HCT116 (cell line): ENCODE measurements at regions not wholly inside any gene's neighbourhood (a gene's known extent, or its start where the extent isn't known, plus 50 kb on each side); places are given as distances from the start of the nearest gene placed in this dataset.

Experiments used
- ATAC-seq: fragments of 200-7000 bp; cut with Tn5 transposase; 2 replicates; pipeline ENCODE4 v1.9.1; 2020; ENCODE audit warnings: mild to moderate bottlenecking, moderate library complexity
- BruUV-seq: library from RNA; stranded (reverse); fragments of 400-500 nt; replicated peaks from 2 replicates; lab custom pipeline; 2021; lab: Mats Ljungman, UMichigan
- CTCF ChIA-PET: fragments of 300-600 bp; sonication (Branson Sonifier 250); formaldehyde crosslinking; loops from one replicate; lab custom pipeline; 2021; ENCODE audit warnings: antibody characterized with exemption; lab: Charles Lee
- POLR2A ChIA-PET: fragments of 300-600, 350-600 bp; sonication (Branson Sonifier 250); formaldehyde crosslinking; loops from one replicate; lab custom pipeline; 2021; ENCODE audit warnings: antibody characterized with exemption; lab: Charles Lee
- RAD21 ChIA-PET, 2 experiments: fragments of 300-600 bp; sonication (Branson Sonifier 250); formaldehyde crosslinking; loops; one replicate each; lab custom pipeline; 2023; ENCODE audit warnings: low total read pairs in 2 of 2; ENCODE audit not compliant: uncharacterized antibody in 2 of 2, unreplicated experiment in 2 of 2, low non-redundant PET in 1 of 2; lab: Charles Lee
- DNase-seq: peaks from one replicate; pipeline ENCODE4 v3.0.0-alpha.2; 2010; ENCODE audit warnings: low read depth, low spot score
- H2AFZ ChIP-seq: fragments of 200-600 bp; shearing (Covaris generic), sonication (generic); 2 replicates; pipeline ENCODE4 v1.6.1; 2017; ENCODE audit warnings: low read depth, mixed run types, mixed read lengths, antibody characterized with exemption, low read length; ENCODE audit not compliant: poor library complexity, severe bottlenecking
- H3K27ac ChIP-seq: 2 replicates; pipeline ENCODE4 v1.5.1; 2012; ENCODE audit warnings: low read depth, low read length
- H3K27me3 ChIP-seq: fragments of 200-600 bp; sonication (generic); 2 replicates; pipeline ENCODE4 v1.6.1; 2016; ENCODE audit warnings: mixed run types, low read length, mixed read lengths; ENCODE audit not compliant: insufficient read depth
- H3K36me3 ChIP-seq, 2 experiments: fragments of 200-500 bp in 1 of 2; fragments of 200-600 bp in 1 of 2; sonication (Bioruptor generic) in 1 of 2; sonication (generic) in 1 of 2; 2 replicates each; pipeline versions ENCODE4 v1.5.1 to v1.6.1; 2014 to 2016; ENCODE audit warnings: low read length in 2 of 2, inconsistent platforms in 1 of 2, mixed read lengths in 1 of 2, mixed run types in 1 of 2; ENCODE audit not compliant: insufficient read depth in 2 of 2, control insufficient read depth in 1 of 2
- H3K4me1 ChIP-seq, 2 experiments: fragments of 200-600 bp in 1 of 2; sonication (generic) in 1 of 2; 2 replicates each; pipeline versions ENCODE4 v1.5.1 to v1.6.1; 2012 to 2017; ENCODE audit warnings: low read length in 2 of 2, inconsistent platforms in 1 of 2, mild to moderate bottlenecking in 1 of 2, mixed read lengths in 1 of 2, mixed run types in 1 of 2, moderate library complexity in 1 of 2; ENCODE audit not compliant: insufficient read depth in 2 of 2, control insufficient read depth in 1 of 2
- H3K4me2 ChIP-seq: fragments of 200-600 bp; sonication (generic); 2 replicates; pipeline ENCODE4 v1.6.1; 2017; ENCODE audit warnings: mixed run types, low read length, mixed read lengths
- H3K4me3 ChIP-seq, 2 experiments: fragments of 200-600 bp in 1 of 2; sonication (generic) in 1 of 2; replicated peaks in 1 of 2; 2 replicates each; pipeline ENCODE4 v1.5.1; 2011 to 2016; ENCODE audit warnings: low read length in 2 of 2, control low read depth in 1 of 2, low read depth in 1 of 2, mild to moderate bottlenecking in 1 of 2, mixed read lengths in 1 of 2, mixed run types in 1 of 2
- H3K79me2 ChIP-seq: fragments of 200-600 bp; sonication (generic); 2 replicates; pipeline ENCODE4 v1.6.1; 2017; ENCODE audit warnings: mild to moderate bottlenecking, mixed run types, low read length, moderate library complexity, mixed read lengths; ENCODE audit not compliant: insufficient read depth
- H3K9ac ChIP-seq: fragments of 200-600 bp; sonication (generic); 2 replicates; pipeline ENCODE4 v1.6.1; 2016; ENCODE audit warnings: low read length, mixed read lengths
- H3K9me2 ChIP-seq: fragments of 200-600 bp; sonication (generic), shearing (Covaris generic); 2 replicates; pipeline ENCODE4 v1.6.1; 2017; ENCODE audit warnings: mixed run types, mild to moderate bottlenecking, moderate library complexity; ENCODE audit not compliant: insufficient read depth
- H3K9me3 ChIP-seq, 2 experiments: fragments of 200-500 bp in 1 of 2; fragments of 200-600 bp in 1 of 2; sonication (Bioruptor generic) in 1 of 2; sonication (generic) in 1 of 2; 2 replicates each; pipeline ENCODE4 v1.6.1; 2014 to 2017; ENCODE audit warnings: low read length in 2 of 2, mixed read lengths in 2 of 2, inconsistent platforms in 1 of 2, low read depth in 1 of 2, mild to moderate bottlenecking in 1 of 2, mixed run types in 1 of 2, moderate library complexity in 1 of 2; ENCODE audit not compliant: control insufficient read depth in 1 of 2, insufficient read depth in 1 of 2
- H4K20me1 ChIP-seq: fragments of 200-600 bp; sonication (generic), shearing (Covaris generic); 2 replicates; pipeline ENCODE4 v1.6.1; 2017; ENCODE audit warnings: mixed run types, mild to moderate bottlenecking, moderate library complexity; ENCODE audit not compliant: insufficient read depth
- ELF1 ChIP-seq: IDR thresholded peaks from 2 replicates; pipeline ENCODE4 v1.6.1; 2012; ENCODE audit warnings: low read depth, borderline replicate concordance
- EZH2phosphoT487 ChIP-seq: fragments of 200-600 bp; IDR thresholded peaks from 2 replicates; pipeline ENCODE4 v1.6.1; 2018; ENCODE audit warnings: antibody characterized with exemption, borderline replicate concordance
- FOSL1 ChIP-seq: IDR thresholded peaks from 2 replicates; pipeline ENCODE4 v1.6.1; 2012; ENCODE audit warnings: low read depth
- POLR2AphosphoS5 ChIP-seq: IDR thresholded peaks from 2 replicates; pipeline ENCODE4 v1.6.1; 2011; ENCODE audit warnings: mild to moderate bottlenecking, low read depth, low read length, moderate library complexity
- TCF7L2 ChIP-seq: IDR thresholded peaks from 2 replicates; pipeline ENCODE4 v1.7.0; 2011; ENCODE audit warnings: borderline replicate concordance, inconsistent platforms; ENCODE audit not compliant: insufficient read depth, insufficient read length; ENCODE audit errors: extremely low read depth
- intact Hi-C: fragments of 100-400 bp; cut with micrococcal nuclease; formaldehyde crosslinking; loops from 2 replicates; pipeline ENCODE4 v1.10.0; 2022
- TF ChIP-seq, protein P1 (sequence below): IDR thresholded peaks from 2 replicates; pipeline ENCODE4 v1.6.1; 2012
- TF ChIP-seq, protein P2 (sequence below): IDR thresholded peaks from 2 replicates; pipeline ENCODE4 v1.6.1; 2011; ENCODE audit warnings: mild to moderate bottlenecking, low read length, moderate library complexity; ENCODE audit not compliant: insufficient replicate concordance; ENCODE audit errors: extremely low read depth

GRCh38 chr6:86756640-86757229 lies 180.6 kb upstream of the HTR1E start:
- ATAC-seq, result no peak
- H3K36me3 ChIP-seq, result no peaks in the 10 kb centered on the region
- no peaks in the 10 kb centered on the region for H3K9me3 ChIP-seq
- no peaks in the 10 kb centered on the region for H3K9me2 ChIP-seq
- H4K20me1 ChIP-seq, result no peaks in the 10 kb centered on the region
- intact Hi-C loops, result no loop called here
- no peak overlapping the region for H3K9ac ChIP-seq
- H3K27me3 ChIP-seq, result no peaks in the 10 kb centered on the region
- no peak overlapping the region for H3K27ac ChIP-seq
- ChIA-PET RAD21 (no interaction called here), POLR2A (no interaction called here), CTCF (no interaction called here)
- no peak overlapping the region for H3K4me3 ChIP-seq
- H3K4me2 ChIP-seq, result no peak overlapping the region
- TF ChIP-seq EZH2phosphoT487, result no peak
- no peak for TF ChIP-seq FOSL1
- TF ChIP-seq POLR2AphosphoS5, result no peak
- TF ChIP-seq, protein P1, sequence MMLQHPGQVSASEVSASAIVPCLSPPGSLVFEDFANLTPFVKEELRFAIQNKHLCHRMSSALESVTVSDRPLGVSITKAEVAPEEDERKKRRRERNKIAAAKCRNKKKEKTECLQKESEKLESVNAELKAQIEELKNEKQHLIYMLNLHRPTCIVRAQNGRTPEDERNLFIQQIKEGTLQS, result no peak
- TF ChIP-seq, protein P2, sequence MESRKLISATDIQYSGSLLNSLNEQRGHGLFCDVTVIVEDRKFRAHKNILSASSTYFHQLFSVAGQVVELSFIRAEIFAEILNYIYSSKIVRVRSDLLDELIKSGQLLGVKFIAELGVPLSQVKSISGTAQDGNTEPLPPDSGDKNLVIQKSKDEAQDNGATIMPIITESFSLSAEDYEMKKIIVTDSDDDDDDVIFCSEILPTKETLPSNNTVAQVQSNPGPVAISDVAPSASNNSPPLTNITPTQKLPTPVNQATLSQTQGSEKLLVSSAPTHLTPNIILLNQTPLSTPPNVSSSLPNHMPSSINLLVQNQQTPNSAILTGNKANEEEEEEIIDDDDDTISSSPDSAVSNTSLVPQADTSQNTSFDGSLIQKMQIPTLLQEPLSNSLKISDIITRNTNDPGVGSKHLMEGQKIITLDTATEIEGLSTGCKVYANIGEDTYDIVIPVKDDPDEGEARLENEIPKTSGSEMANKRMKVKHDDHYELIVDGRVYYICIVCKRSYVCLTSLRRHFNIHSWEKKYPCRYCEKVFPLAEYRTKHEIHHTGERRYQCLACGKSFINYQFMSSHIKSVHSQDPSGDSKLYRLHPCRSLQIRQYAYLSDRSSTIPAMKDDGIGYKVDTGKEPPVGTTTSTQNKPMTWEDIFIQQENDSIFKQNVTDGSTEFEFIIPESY, result no peak
- TF ChIP-seq TCF7L2, result no peak
- no peak for TF ChIP-seq ELF1
- DNase-seq, result no peak
- BruUV-seq, result no TSS peak
- no peaks in the 10 kb centered on the region for H3K4me1 ChIP-seq
- no peak overlapping the region for H2AFZ ChIP-seq
- H3K79me2 ChIP-seq, result no peaks in the 10 kb centered on the region
